ENCODE measurements at regions not wholly inside any gene's neighbourhood (a gene's known extent, or its start where the extent isn't known, plus 50 kb on each side); places are given as distances from the start of the nearest gene placed in this dataset.

- no peak for TF ChIP-seq ZFX (IDR thresholded peaks at IDR 0.05; ENCODE audit: borderline replicate concordance)
- TF ChIP-seq CTCF (IDR thresholded peaks at IDR 0.05), result no peak
These were observed 171.2 kb downstream of the ETS2 start for GRCh38 chr21:38976900-38977299.

All from 22Rv1 (cell line).